RPMI7951 (cell line): ENCODE measurements at regions not wholly inside any gene's neighbourhood (a gene's known extent, or its start where the extent isn't known, plus 50 kb on each side); places are given as distances from the start of the nearest gene placed in this dataset.

Source experiments
- DNase-seq: peaks from one replicate; pipeline ENCODE4 v3.0.0-alpha.2; 2012; ENCODE audit warnings: low read depth

GRCh38 chr18:27899893-27900292 is 277.0 kb downstream of the CDH2 start:
- no peak for DNase-seq

GRCh38 chr18:27894746-27895145 is 282.2 kb downstream of the CDH2 start:
- DNase-seq, result peak; percentile 31

- peak; percentile 13 for DNase-seq
These were observed 289.0 kb downstream of the CDH2 start for GRCh38 chr18:27887711-27888495.

- DNase-seq, result peak; percentile 5
These were observed 289.6 kb downstream of the CDH2 start for GRCh38 chr18:27887287-27887686.

GRCh38 chr18:27879540-27879939 is 297.4 kb downstream of the CDH2 start:
- DNase-seq, result no peak

- DNase-seq, result no peak
These were observed 305.2 kb downstream of the CDH2 start for GRCh38 chr18:27871726-27872125.

- DNase-seq, result no peak
These were observed 307.2 kb downstream of the CDH2 start for GRCh38 chr18:27869735-27870134.

GRCh38 chr18:27865431-27865830 is 311.5 kb downstream of the CDH2 start:
- no peak for DNase-seq

- DNase-seq, result no peak
These were observed 313.0 kb downstream of the CDH2 start for GRCh38 chr18:27863780-27864430.

- no peak for DNase-seq
These were observed 314.8 kb downstream of the CDH2 start for GRCh38 chr18:27862041-27862682.

- DNase-seq, result no peak
These were observed 315.4 kb downstream of the CDH2 start for GRCh38 chr18:27861539-27861938.

GRCh38 chr18:27860701-27861107 is 316.2 kb downstream of the CDH2 start:
- DNase-seq, result peak; percentile 67

- no peak for DNase-seq
These were observed 316.9 kb downstream of the CDH2 start for GRCh38 chr18:27860011-27860410.

GRCh38 chr18:27856820-27857219 is 320.1 kb downstream of the CDH2 start:
- DNase-seq, result no peak

- no peak for DNase-seq
These were observed 321.4 kb downstream of the CDH2 start for GRCh38 chr18:27855486-27855885.

GRCh38 chr18:27854631-27855030 is 322.3 kb downstream of the CDH2 start:
- no peak for DNase-seq

- DNase-seq, result no peak
These were observed 328.6 kb downstream of the CDH2 start for GRCh38 chr18:27848336-27848735.

- DNase-seq, result no peak
These were observed 329.5 kb downstream of the CDH2 start for GRCh38 chr18:27847412-27847811.

- peak; percentile 8 for DNase-seq
These were observed 331.0 kb downstream of the CDH2 start for GRCh38 chr18:27845897-27846296.

- peak; percentile 77 for DNase-seq
These were observed 332.9 kb downstream of the CDH2 start for GRCh38 chr18:27843783-27844777.

- peak; percentile 87 for DNase-seq
These were observed 337.8 kb downstream of the CDH2 start for GRCh38 chr18:27839141-27839540.

GRCh38 chr18:27838225-27838624 is 338.7 kb downstream of the CDH2 start:
- peak; percentile 27 for DNase-seq
